K562 (cell line): ENCODE measurements at regions not wholly inside any gene's neighbourhood (a gene's known extent, or its start where the extent isn't known, plus 50 kb on each side); places are given as distances from the start of the nearest gene placed in this dataset.

ENCODE experiments used
- ATAC-seq: fragments of 200-7000 bp; cut with Tn5 transposase; 3 replicates; pipeline ENCODE4 v1.9.1; 2020; ENCODE audit warnings: moderate library complexity
- BruUV-seq: library from RNA; stranded (reverse); fragments of 400-500 nt; replicated peaks from 2 replicates; lab custom pipeline; 2021; lab: Mats Ljungman, UMichigan
- CTCF ChIA-PET: fragments of 300-600 bp; formaldehyde crosslinking; extraction: SDS; loops from one replicate; lab custom pipeline; 2021; ENCODE audit warnings: low intra/inter-chr PET ratio; lab: Yijun Ruan, JAX
- POLR2A ChIA-PET: fragments of 300-600, 350-650 bp; sonication (Branson Sonifier 250); formaldehyde crosslinking; extraction: SDS; loops from one replicate; lab custom pipeline; 2021; ENCODE audit warnings: antibody characterized with exemption, inconsistent platforms; lab: Yijun Ruan, JAX
- DNase-seq, 4 experiments: peaks; one replicate each; pipeline versions ENCODE4 v3.0.0 to v3.0.0-alpha.2; 2011 to 2018; ENCODE audit warnings: low spot score in 3 of 4, mixed read lengths in 3 of 4; ENCODE audit errors: extremely low read depth in 1 of 4
- FAIRE-seq: peaks from 2 replicates; lab custom pipeline; 2011; peaks lifted over from hg19 to GRCh38; lab: Jason Lieb, UNC
- H2AFZ ChIP-seq: 2 replicates; pipeline ENCODE4 v1.6.0; 2011; ENCODE audit warnings: low read depth, low read length, control low read depth, inconsistent platforms
- H3K27ac ChIP-seq: fragments of 200-600 bp; 3 replicates; pipeline ENCODE4 v1.8.0; 2011; ENCODE audit warnings: low read depth, mild to moderate bottlenecking, control low read depth, inconsistent platforms, low read length, moderate library complexity, mixed read lengths; ENCODE audit errors: extremely low read depth
- H3K27me3 ChIP-seq, 2 experiments: fragments of 300-600 bp in 1 of 2; 2 replicates in 1 of 2; 3 replicates in 1 of 2; pipeline versions ENCODE4 v1.6.0 to v1.8.0; 2011; ENCODE audit warnings: inconsistent platforms in 2 of 2, low read length in 2 of 2, mild to moderate bottlenecking in 1 of 2, mixed read lengths in 1 of 2, moderate library complexity in 1 of 2; ENCODE audit not compliant: control insufficient read depth in 2 of 2, insufficient read depth in 2 of 2
- H3K36me3 ChIP-seq: fragments of 300-600 bp; 3 replicates; pipeline ENCODE4 v1.8.0; 2011; ENCODE audit warnings: mild to moderate bottlenecking, low read length, inconsistent platforms; ENCODE audit not compliant: control insufficient read depth, insufficient read depth
- H3K4me1 ChIP-seq, 2 experiments: fragments of 200-600 bp in 1 of 2; replicated peaks in 1 of 2; 2 replicates in 1 of 2; 3 replicates in 1 of 2; pipeline versions ENCODE4 v1.5.1 to v1.8.0; 2011; ENCODE audit warnings: inconsistent platforms in 2 of 2, low read length in 2 of 2, mild to moderate bottlenecking in 1 of 2, mixed read lengths in 1 of 2, moderate library complexity in 1 of 2; ENCODE audit not compliant: control insufficient read depth in 2 of 2, insufficient read depth in 2 of 2
- H3K4me2 ChIP-seq: 2 replicates; pipeline ENCODE4 v1.6.1; 2011; ENCODE audit warnings: low read length, control low read depth, inconsistent platforms, mixed read lengths; ENCODE audit not compliant: insufficient read depth
- H3K4me3 ChIP-seq: fragments of 200-600 bp; sonication (generic), shearing (Covaris generic); 2 replicates; pipeline ENCODE4 v1.5.1; 2016; ENCODE audit warnings: control low read depth, inconsistent platforms
- H3K79me2 ChIP-seq: fragments of 200-600 bp; 3 replicates; pipeline ENCODE4 v1.8.0; 2011; ENCODE audit warnings: low read length, inconsistent platforms; ENCODE audit not compliant: control insufficient read depth, insufficient read depth
- H3K9ac ChIP-seq, 2 experiments: 2 replicates each; pipeline versions ENCODE4 v1.6.0 to v1.6.1; 2011; ENCODE audit warnings: low read depth in 2 of 2, low read length in 2 of 2, control low read depth in 1 of 2, inconsistent platforms in 1 of 2, mild to moderate bottlenecking in 1 of 2, mixed read lengths in 1 of 2; ENCODE audit not compliant: insufficient read depth in 1 of 2
- H3K9me1 ChIP-seq: one replicate; pipeline ENCODE4 v1.6.0; 2011; ENCODE audit warnings: inconsistent platforms, mild to moderate bottlenecking, low read length, moderate library complexity; ENCODE audit not compliant: control insufficient read depth, insufficient read depth
- H3K9me3 ChIP-seq: replicated peaks from 2 replicates; pipeline ENCODE4 v1.5.1; 2011; ENCODE audit warnings: low read depth, low read length, inconsistent platforms; ENCODE audit not compliant: control insufficient read depth, insufficient read depth
- H4K20me1 ChIP-seq: replicated peaks from 2 replicates; pipeline ENCODE4 v1.6.1; 2011; ENCODE audit warnings: low read length, inconsistent platforms, mixed read lengths; ENCODE audit not compliant: control insufficient read depth, insufficient read depth
- ARID2 ChIP-seq: fragments of 450-650 bp; IDR thresholded peaks from 2 replicates; pipeline ENCODE4 v1.6.1; 2017; ENCODE audit warnings: antibody characterized with exemption, mild to moderate bottlenecking
- CHD1 ChIP-seq: fragments of 200-600 bp; sonication (generic); IDR thresholded peaks from one replicate; pipeline ENCODE4 v1.6.1; 2012; ENCODE audit warnings: mild to moderate bottlenecking, moderate library complexity, low read length, inconsistent platforms
- CHD2 ChIP-seq: IDR thresholded peaks from 2 replicates; pipeline ENCODE4 v1.6.1; 2011; ENCODE audit warnings: low read depth, low read length
- DEAF1 ChIP-seq: fragments of 450-650 bp; formaldehyde crosslinking; IDR thresholded peaks from 2 replicates; pipeline ENCODE4 v1.4.0; 2020; ENCODE audit warnings: mild to moderate bottlenecking, moderate library complexity
- ETV5 ChIP-seq: sonication (generic); formaldehyde crosslinking; IDR thresholded peaks from 2 replicates; pipeline ENCODE4 v1.4.0; 2020; ENCODE audit warnings: low read depth, mild to moderate bottlenecking, missing genetic modification reagents
- KAT2B ChIP-seq: IDR thresholded peaks from one replicate; pipeline ENCODE4 v1.6.1; 2012; ENCODE audit warnings: low read depth, mild to moderate bottlenecking, control low read depth, inconsistent platforms, low read length, moderate library complexity
- NONO ChIP-seq, 2 experiments: fragments of 200-400 bp in 1 of 2; fragments of 450-650 bp in 1 of 2; formaldehyde crosslinking in 1 of 2; IDR thresholded peaks; 2 replicates each; pipeline ENCODE4 v1.6.1; 2017; ENCODE audit warnings: low read depth in 2 of 2, mild to moderate bottlenecking in 2 of 2, moderate library complexity in 2 of 2, low read length in 1 of 2
- POLR2G ChIP-seq: fragments of 200-400 bp; formaldehyde crosslinking; IDR thresholded peaks from 2 replicates; pipeline ENCODE4 v1.6.1; 2017; ENCODE audit warnings: low read depth, mild to moderate bottlenecking, antibody characterized with exemption, low read length, moderate library complexity
- RBM34 ChIP-seq: fragments of 200-400 bp; formaldehyde crosslinking; IDR thresholded peaks from 2 replicates; pipeline ENCODE4 v1.6.1; 2018; ENCODE audit warnings: low read length, borderline replicate concordance; ENCODE audit not compliant: insufficient read depth
- RFX5 ChIP-seq: IDR thresholded peaks from 2 replicates; pipeline ENCODE4 v1.6.1; 2011; ENCODE audit warnings: low read depth, mild to moderate bottlenecking, improper control_type of control experiment, low read length
- SOX6 ChIP-seq: fragments of 450-650 bp; IDR thresholded peaks from 2 replicates; pipeline ENCODE4 v1.6.1; 2014; ENCODE audit warnings: mild to moderate bottlenecking
- TGIF2 ChIP-seq: sonication (generic); formaldehyde crosslinking; IDR thresholded peaks from 2 replicates; pipeline ENCODE4 v1.8.1; 2022; ENCODE audit warnings: mild to moderate bottlenecking, missing genetic modification reagents, moderate library complexity
- ZNF224 ChIP-seq: sonication (generic); formaldehyde crosslinking; IDR thresholded peaks from 2 replicates; pipeline ENCODE4 v1.8.0; 2022; ENCODE audit warnings: mild to moderate bottlenecking, missing genetic modification reagents
- ZNF707 ChIP-seq: fragments of 250-450 bp; sonication (Bioruptor Pico); conservative IDR thresholded peaks from 2 replicates; pipeline ENCODE4 v1.8.0; 2022; ENCODE audit warnings: inconsistent platforms, mild to moderate bottlenecking, moderate library complexity
- ZNF780A ChIP-seq: fragments of 250-450 bp; sonication (Bioruptor Pico); IDR thresholded peaks from 2 replicates; pipeline ENCODE4 v1.5.0; 2021; ENCODE audit warnings: mild to moderate bottlenecking
- ZNF830 ChIP-seq: fragments of 250-450 bp; sonication (Bioruptor Pico); IDR thresholded peaks from 2 replicates; pipeline ENCODE4 v1.5.0; 2021; ENCODE audit warnings: mild to moderate bottlenecking
- ZSCAN29 ChIP-seq: fragments of 450-650 bp; IDR thresholded peaks from 2 replicates; pipeline ENCODE4 v1.6.1; 2017
- WGBS: fragments of 100-300 bp; shearing (Covaris generic); methylation state at CpG from one replicate; pipeline ENCODE4 v1.1.6; 2016; ENCODE audit warnings: low coverage, mixed read lengths; ENCODE audit not compliant: insufficient coverage; ENCODE audit errors: missing lambda C conversion rate; 5-methylcytosine and 5-hydroxymethylcytosine counted together
- in situ Hi-C: fragments of 300-500 bp; cut with MboI; formaldehyde crosslinking; loops from 4 replicates; pipeline ENCODE4 v1.15.0; 2018; ENCODE audit warnings: inconsistent platforms, mixed read lengths
- intact Hi-C: fragments of 100-400 bp; cut with micrococcal nuclease; formaldehyde crosslinking; loops from 2 replicates; pipeline ENCODE4 v1.14.2; 2022

- no peak for FAIRE-seq
- no peak overlapping the region for H3K27ac ChIP-seq
- H3K79me2 ChIP-seq = no peaks in the 10 kb centered on the region
- no peak overlapping the region for H2AFZ ChIP-seq
- no peak overlapping the region for H3K9ac ChIP-seq
- H3K9me3 ChIP-seq = no peaks in the 10 kb centered on the region; the same call in 1 of the 2 replicates
- H3K4me3 ChIP-seq = no peak overlapping the region
- TF ChIP-seq RFX5 (no peak), ZNF780A (CRISPR knock-in tag) (no peak), DEAF1 (CRISPR knock-in tag) (no peak), ZNF830 (CRISPR knock-in tag) (no peak), ARID2 (no peak)
- TF ChIP-seq, all 486 proteins: peak for 0
- Histone ChIP-seq H3K27me3 (no peaks in the 10 kb centered on the region), H4K20me1 (no peaks in the 10 kb centered on the region), H3K4me1 (no peaks in the 10 kb centered on the region), H3K9me1 (no peaks in the 10 kb centered on the region), H3K36me3 (no peaks in the 10 kb centered on the region), H3K4me2 (no peak overlapping the region)
- ATAC-seq (no peak), DNase-seq (no peak)
- intact Hi-C loops (no loop called here), in situ Hi-C loops (no loop called here)
- CTCF ChIA-PET = no interaction called here
- 0% methylated on average over 5 of the region's 5 CpGs for WGBS
- no TSS peak for BruUV-seq
- POLR2A ChIA-PET = no interaction called here
These were observed 193.9 kb upstream of the SPOCK3 start for GRCh38 chr4:167428156-167428555.

GRCh38 chr4:167431371-167431770 lies 197.1 kb upstream of the SPOCK3 start:
- ChIA-PET POLR2A (no interaction called here), CTCF (no interaction called here)
- no TSS peak for BruUV-seq
- no peak overlapping the region for H3K27ac ChIP-seq
- no peaks in the 10 kb centered on the region for H3K27me3 ChIP-seq
- H3K9me1 ChIP-seq = no peaks in the 10 kb centered on the region
- no peaks in the 10 kb centered on the region for H3K79me2 ChIP-seq
- H3K4me2 ChIP-seq = no peak overlapping the region
- H3K36me3 ChIP-seq = no peaks in the 10 kb centered on the region
- no peaks in the 10 kb centered on the region for H4K20me1 ChIP-seq
- ATAC-seq = no peak
- FAIRE-seq = no peak
- H3K9ac ChIP-seq = no peak overlapping the region
- no peaks in the 10 kb centered on the region for H3K4me1 ChIP-seq
- intact Hi-C loops = no loop called here
- no peak overlapping the region for H3K4me3 ChIP-seq
- in situ Hi-C loops = no loop called here
- 0% methylated on average over 3 of the region's 3 CpGs for WGBS
- H2AFZ ChIP-seq = no peak overlapping the region
- no peaks in the 10 kb centered on the region for H3K9me3 ChIP-seq
- no peak for DNase-seq
- no peak for TF ChIP-seq SOX6
- TF ChIP-seq ZNF707 = no peak
- no peak for TF ChIP-seq NONO (IDR thresholded peaks at IDR 0.05; ENCODE audit: low read depth in 2 of 2, low read length in 1 of 2)
- TF ChIP-seq TGIF2 (CRISPR knock-in tag) = no peak
- TF ChIP-seq CHD1 = no peak
- TF ChIP-seq ZNF224 (CRISPR knock-in tag) = no peak
- no peak for TF ChIP-seq CHD2
- TF ChIP-seq POLR2G = no peak
- TF ChIP-seq RBM34 = no peak
- TF ChIP-seq ZSCAN29 = no peak
- no peak for TF ChIP-seq KAT2B
- TF ChIP-seq ETV5 (CRISPR knock-in tag) = no peak
- TF ChIP-seq, all 486 proteins: peak for 0
